Stimulated activated CD4-positive, alpha-beta T cell treated with anti-CD3 and anti-CD28 coated beads, Interleukin-12 subunit alpha, Interleukin-12 subunit beta, amount 100 ng/mL, for 24 hours (primary cell): ENCODE measurements at regions not wholly inside any gene's neighbourhood (a gene's known extent, or its start where the extent isn't known, plus 50 kb on each side); places are given as distances from the start of the nearest gene placed in this dataset.

Experiments used
- DNase-seq, 2 experiments: peaks; one replicate each; pipeline ENCODE4 v3.0.0-alpha.2; 2020; ENCODE audit warnings: low read depth in 2 of 2

- no peak for DNase-seq
Measured at GRCh38 chr3:139778682-139779233, 101.0 kb upstream of the NMNAT3 start.

GRCh38 chr3:139774560-139775302, 97.0 kb upstream of the NMNAT3 start:
- no peak for DNase-seq

- no peak for DNase-seq
Measured at GRCh38 chr3:139772539-139773500, 95.0 kb upstream of the NMNAT3 start.

GRCh38 chr3:139771331-139771730, 93.6 kb upstream of the NMNAT3 start:
- DNase-seq: no peak

- DNase-seq: no peak
Measured at GRCh38 chr3:139770577-139770976, 92.8 kb upstream of the NMNAT3 start.

GRCh38 chr3:139769796-139770195, 92.0 kb upstream of the NMNAT3 start:
- DNase-seq: no peak

GRCh38 chr3:139764936-139765335, 87.2 kb upstream of the NMNAT3 start:
- DNase-seq: no peak

GRCh38 chr3:139764069-139764905, 86.5 kb upstream of the NMNAT3 start:
- DNase-seq: no peak

- no peak for DNase-seq
Measured at GRCh38 chr3:139762302-139762701, 84.5 kb upstream of the NMNAT3 start.

GRCh38 chr3:139759470-139759869, 81.7 kb upstream of the NMNAT3 start:
- DNase-seq: no peak

GRCh38 chr3:139758654-139759291, 81.0 kb upstream of the NMNAT3 start:
- DNase-seq: no peak

GRCh38 chr3:139757448-139758030, 79.8 kb upstream of the NMNAT3 start:
- DNase-seq: no peak

- no peak for DNase-seq
Measured at GRCh38 chr3:139756529-139757103, 78.8 kb upstream of the NMNAT3 start.

GRCh38 chr3:139755551-139755950, 77.8 kb upstream of the NMNAT3 start:
- DNase-seq: no peak

- DNase-seq: no peak
Measured at GRCh38 chr3:139751789-139752188, 74.0 kb upstream of the NMNAT3 start.

GRCh38 chr3:139746481-139746880, 68.7 kb upstream of the NMNAT3 start:
- no peak for DNase-seq

GRCh38 chr3:139745831-139746230, 68.1 kb upstream of the NMNAT3 start:
- no peak for DNase-seq

GRCh38 chr3:139738697-139739096, 60.9 kb upstream of the NMNAT3 start:
- DNase-seq: no peak

GRCh38 chr3:139737682-139738361, 60.0 kb upstream of the NMNAT3 start:
- DNase-seq: no peak

GRCh38 chr3:139735191-139735590, 57.4 kb upstream of the NMNAT3 start:
- no peak for DNase-seq
